ENCODE measurements at regions not wholly inside any gene's neighbourhood (a gene's known extent, or its start where the extent isn't known, plus 50 kb on each side); places are given as distances from the start of the nearest gene placed in this dataset.

DNA sequence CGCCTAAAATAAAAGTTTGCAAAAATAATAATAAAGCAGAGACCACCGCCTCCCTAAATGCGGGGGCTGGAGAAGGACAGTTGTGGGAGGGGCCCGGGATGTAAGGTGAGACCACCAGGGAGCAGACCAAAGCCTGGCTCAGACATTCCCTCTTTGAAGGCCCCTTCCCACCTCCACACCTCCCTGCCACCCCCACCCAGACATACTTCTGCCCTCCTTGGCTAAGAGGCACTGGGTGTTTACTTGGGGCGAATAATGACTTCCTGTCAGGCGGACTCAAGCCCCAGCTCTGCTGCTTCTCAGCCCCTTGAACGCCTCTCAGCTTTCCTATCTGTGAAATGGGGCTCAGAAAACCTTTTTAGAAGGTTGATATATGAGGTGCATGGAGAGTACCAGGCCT lies 58.8 kb upstream of the GGTA1 start:
- DNase-seq: no peak
- Histone ChIP-seq H3K36me3 (ENCODE audit: insufficient read depth, low read length) (no peaks in the 10 kb centered on the region), H3K4me1 (ENCODE audit: insufficient read depth, low read length) (no peaks in the 10 kb centered on the region), H3K27me3 (ENCODE audit: insufficient read depth, low read length) (peaks cover 5% of the 10 kb centered on the region), H3K9me3 (ENCODE audit: control insufficient read depth in 1 of 2, low read length in 2 of 2) (no peaks in the 10 kb centered on the region), H3K27ac (ENCODE audit: low read depth, low read length) (no peak overlapping the region), H3K4me3 (ENCODE audit: low read length in 2 of 2) (no peak overlapping the region)
- intact Hi-C loops (cut with micrococcal nuclease): no loop called here
- no peak overlapping the region for H3K27ac Mint-ChIP-seq
- H3K36me3 Mint-ChIP-seq: no peaks in the 10 kb centered on the region
- peaks cover 7% of the 10 kb centered on the region in 2 donors for H3K27me3 Mint-ChIP-seq
- no peaks in the 10 kb centered on the region for H3K4me1 Mint-ChIP-seq
- POLR2A ChIA-PET (ENCODE audit: partially characterized antibody): no interaction called here
- CTCF ChIA-PET (ENCODE audit: partially characterized antibody): no interaction called here
- no peak overlapping the region for H3K4me3 Mint-ChIP-seq
- no peaks in the 10 kb centered on the region for H3K9me3 Mint-ChIP-seq

DNA sequence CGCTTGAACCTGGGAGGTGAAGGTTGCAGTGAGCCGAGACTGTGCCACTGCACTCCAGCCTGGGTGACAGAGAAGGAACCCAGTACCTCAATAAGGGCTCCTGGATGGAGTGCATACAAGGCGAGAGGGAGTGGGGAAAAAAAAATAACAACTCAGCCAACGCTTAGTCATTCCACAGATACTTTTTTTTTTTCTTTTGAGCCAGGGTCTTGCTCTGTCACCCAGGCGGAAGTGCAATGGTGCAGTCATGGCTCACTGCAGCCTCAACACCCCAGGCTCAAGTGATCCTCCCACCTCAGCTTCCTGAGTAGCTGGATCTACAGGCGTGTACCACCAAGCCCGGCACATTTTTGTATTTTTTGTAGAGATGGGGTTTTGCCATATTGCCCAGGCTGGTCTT lies 59.5 kb upstream of the GGTA1 start:
- CTCF ChIA-PET (ENCODE audit: partially characterized antibody): no interaction called here
- no peak overlapping the region for H3K27ac ChIP-seq (ENCODE audit: low read depth, low read length)
- H3K27me3 Mint-ChIP-seq: peaks cover 7% of the 10 kb centered on the region in 2 donors
- no peaks in the 10 kb centered on the region for H3K4me1 ChIP-seq (ENCODE audit: insufficient read depth, low read length)
- POLR2A ChIA-PET (ENCODE audit: partially characterized antibody): no interaction called here
- H3K27me3 ChIP-seq (ENCODE audit: insufficient read depth, low read length): peaks cover 5% of the 10 kb centered on the region
- H3K9me3 ChIP-seq (ENCODE audit: control insufficient read depth in 1 of 2, low read length in 2 of 2): no peaks in the 10 kb centered on the region
- no peak overlapping the region for H3K27ac Mint-ChIP-seq
- H3K4me3 Mint-ChIP-seq: no peak overlapping the region
- intact Hi-C loops (cut with micrococcal nuclease): no loop called here
- H3K36me3 Mint-ChIP-seq: no peaks in the 10 kb centered on the region
- no peak for DNase-seq
- no peaks in the 10 kb centered on the region for H3K36me3 ChIP-seq (ENCODE audit: insufficient read depth, low read length)
- H3K9me3 Mint-ChIP-seq: no peaks in the 10 kb centered on the region
- H3K4me3 ChIP-seq (ENCODE audit: low read length in 2 of 2): no peak overlapping the region
- no peaks in the 10 kb centered on the region for H3K4me1 Mint-ChIP-seq

- intact Hi-C loops (cut with micrococcal nuclease): no loop called here
- no peaks in the 10 kb centered on the region for H3K4me1 ChIP-seq (ENCODE audit: insufficient read depth, low read length)
- H3K27me3 ChIP-seq (ENCODE audit: insufficient read depth, low read length): peaks cover 5% of the 10 kb centered on the region
- Mint-ChIP-seq H3K4me3 (no peak overlapping the region), H3K27ac (no peak overlapping the region), H3K4me1 (no peaks in the 10 kb centered on the region), H3K9me3 (no peaks in the 10 kb centered on the region), H3K36me3 (no peaks in the 10 kb centered on the region), H3K27me3 (peaks cover 7 to 9% of the 10 kb centered on the region in 2 donors)
- no peaks in the 10 kb centered on the region for H3K9me3 ChIP-seq (ENCODE audit: control insufficient read depth in 1 of 2, low read length in 2 of 2)
- no peak overlapping the region for H3K4me3 ChIP-seq (ENCODE audit: low read length in 2 of 2)
- POLR2A ChIA-PET (ENCODE audit: partially characterized antibody): no interaction called here
- no peaks in the 10 kb centered on the region for H3K36me3 ChIP-seq (ENCODE audit: insufficient read depth, low read length)
- no peak for DNase-seq
- CTCF ChIA-PET (ENCODE audit: partially characterized antibody): no interaction called here
- no peak overlapping the region for H3K27ac ChIP-seq (ENCODE audit: low read depth, low read length)
Observed at GRCh38 chr9:121560921-121561320, 61.3 kb upstream of the GGTA1 start.

DNA sequence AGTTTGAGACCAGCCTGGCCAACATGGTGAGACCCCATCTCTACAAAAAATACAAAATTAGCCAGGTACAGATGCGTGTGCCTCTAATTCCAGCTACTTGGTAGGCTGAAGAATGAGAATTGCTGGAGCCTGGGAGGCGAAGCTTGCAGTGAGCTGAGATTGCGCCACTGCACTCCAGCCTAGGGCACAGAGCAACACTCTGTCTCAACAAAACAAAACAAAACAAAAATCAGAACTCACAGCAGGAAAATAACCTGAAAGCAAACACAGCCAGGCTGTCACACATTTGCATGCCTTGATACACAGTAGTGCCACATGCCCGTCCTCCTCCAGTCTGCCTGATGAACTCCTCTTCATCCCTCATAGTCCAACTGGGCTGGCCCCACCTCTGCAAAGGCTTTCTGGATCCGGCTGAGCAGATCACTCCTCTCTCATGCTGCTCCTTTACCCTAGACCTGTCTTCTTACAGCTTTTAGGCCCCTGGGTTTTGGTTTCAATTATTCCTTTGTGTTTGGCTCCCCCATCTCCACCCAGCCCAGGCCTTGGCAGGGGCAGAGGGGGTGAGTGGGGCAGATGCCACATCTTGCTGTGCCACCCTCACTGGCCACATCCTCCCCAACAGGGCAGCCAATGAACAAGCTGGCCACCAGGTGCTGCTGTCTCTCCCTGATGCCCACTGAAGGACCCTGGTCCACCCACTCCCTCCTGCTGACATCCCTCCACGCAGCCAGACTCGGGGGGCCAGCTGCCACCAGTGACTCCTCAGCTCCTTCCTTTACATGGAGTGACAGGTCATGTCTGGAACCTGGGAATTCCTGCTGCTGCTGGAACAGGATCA lies 62.0 kb upstream of the GGTA1 start:
- H3K4me1 ChIP-seq (ENCODE audit: insufficient read depth, low read length): no peaks in the 10 kb centered on the region
- H3K36me3 ChIP-seq (ENCODE audit: insufficient read depth, low read length): no peaks in the 10 kb centered on the region
- POLR2A ChIA-PET (ENCODE audit: partially characterized antibody): no interaction called here
- peaks cover 5% of the 10 kb centered on the region for H3K27me3 ChIP-seq (ENCODE audit: insufficient read depth, low read length)
- Mint-ChIP-seq H3K4me1 (no peaks in the 10 kb centered on the region), H3K4me3 (no peak overlapping the region), H3K36me3 (no peaks in the 10 kb centered on the region), H3K27ac (no peak overlapping the region), H3K27me3 (peaks cover 6 to 8% of the 10 kb centered on the region in 2 donors), H3K9me3 (no peaks in the 10 kb centered on the region)
- intact Hi-C loops (cut with micrococcal nuclease): no loop called here
- H3K9me3 ChIP-seq (ENCODE audit: control insufficient read depth in 1 of 2, low read length in 2 of 2): no peaks in the 10 kb centered on the region
- CTCF ChIA-PET (ENCODE audit: partially characterized antibody): interaction anchor here (0.9 to 1.6 kb wide), 3 partner anchors 11 to 16 kb away, joined by 3 to 7 read pairs (median 3); no protein-coding TSS in a partner anchor
- DNase-seq: no peak
- no peak overlapping the region for H3K4me3 ChIP-seq (ENCODE audit: low read length in 2 of 2)
- H3K27ac ChIP-seq (ENCODE audit: low read depth, low read length): no peak overlapping the region

- Histone ChIP-seq H3K4me3 (ENCODE audit: low read length in 2 of 2) (no peak overlapping the region), H3K27ac (ENCODE audit: low read depth, low read length) (no peak overlapping the region), H3K4me1 (ENCODE audit: insufficient read depth, low read length) (no peaks in the 10 kb centered on the region), H3K9me3 (ENCODE audit: control insufficient read depth in 1 of 2, low read length in 2 of 2) (no peaks in the 10 kb centered on the region), H3K27me3 (ENCODE audit: insufficient read depth, low read length) (peaks cover 4% of the 10 kb centered on the region), H3K36me3 (ENCODE audit: insufficient read depth, low read length) (no peaks in the 10 kb centered on the region)
- Mint-ChIP-seq H3K27me3 (peaks cover 5 to 6% of the 10 kb centered on the region in 2 donors), H3K9me3 (no peaks in the 10 kb centered on the region), H3K27ac (no peak overlapping the region), H3K4me1 (no peaks in the 10 kb centered on the region), H3K4me3 (no peak overlapping the region), H3K36me3 (no peaks in the 10 kb centered on the region)
- POLR2A ChIA-PET (ENCODE audit: partially characterized antibody): no interaction called here
- intact Hi-C loops (cut with micrococcal nuclease): no loop called here
- CTCF ChIA-PET (ENCODE audit: partially characterized antibody): interaction anchor here (0.9 to 1.6 kb wide), 3 partner anchors 12 to 16 kb away, joined by 3 to 7 read pairs (median 3); no protein-coding TSS in a partner anchor
- DNase-seq: no peak
Observed at GRCh38 chr9:121562301-121562700, 62.7 kb upstream of the GGTA1 start.

DNA sequence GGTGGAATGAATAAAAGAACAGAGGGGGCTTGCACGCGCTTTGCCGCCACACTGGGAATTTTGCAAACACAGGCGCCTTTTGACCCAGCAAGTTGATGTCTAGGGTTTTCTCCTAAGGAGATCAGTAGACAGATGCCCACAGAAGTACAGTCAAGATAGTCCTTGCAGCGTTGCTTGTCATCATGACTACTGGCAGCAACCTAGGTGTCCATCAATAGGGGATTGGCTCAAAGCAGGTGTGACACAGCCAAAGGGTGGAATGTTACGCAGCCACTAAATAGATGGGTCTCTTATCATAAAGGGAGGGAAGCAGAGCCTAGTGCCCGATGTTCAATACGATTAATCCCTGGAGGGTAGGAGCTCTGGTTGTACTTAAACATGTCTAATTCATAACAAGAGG lies 63.8 kb upstream of the GGTA1 start:
- Mint-ChIP-seq H3K4me1 (no peaks in the 10 kb centered on the region), H3K36me3 (no peaks in the 10 kb centered on the region), H3K9me3 (no peaks in the 10 kb centered on the region), H3K4me3 (no peak overlapping the region), H3K27ac (no peak overlapping the region), H3K27me3 (peaks cover 5 to 8% of the 10 kb centered on the region in 2 donors)
- no peak overlapping the region for H3K4me3 ChIP-seq (ENCODE audit: low read length in 2 of 2)
- ChIA-PET CTCF (ENCODE audit: partially characterized antibody) (no interaction called here), POLR2A (ENCODE audit: partially characterized antibody) (no interaction called here)
- intact Hi-C loops (cut with micrococcal nuclease): no loop called here
- no peaks in the 10 kb centered on the region for H3K9me3 ChIP-seq (ENCODE audit: control insufficient read depth in 1 of 2, low read length in 2 of 2)
- no peak for DNase-seq
- no peak overlapping the region for H3K27ac ChIP-seq (ENCODE audit: low read depth, low read length)
- no peaks in the 10 kb centered on the region for H3K4me1 ChIP-seq (ENCODE audit: insufficient read depth, low read length)
- H3K36me3 ChIP-seq (ENCODE audit: insufficient read depth, low read length): no peaks in the 10 kb centered on the region
- no peaks in the 10 kb centered on the region for H3K27me3 ChIP-seq (ENCODE audit: insufficient read depth, low read length)

DNA sequence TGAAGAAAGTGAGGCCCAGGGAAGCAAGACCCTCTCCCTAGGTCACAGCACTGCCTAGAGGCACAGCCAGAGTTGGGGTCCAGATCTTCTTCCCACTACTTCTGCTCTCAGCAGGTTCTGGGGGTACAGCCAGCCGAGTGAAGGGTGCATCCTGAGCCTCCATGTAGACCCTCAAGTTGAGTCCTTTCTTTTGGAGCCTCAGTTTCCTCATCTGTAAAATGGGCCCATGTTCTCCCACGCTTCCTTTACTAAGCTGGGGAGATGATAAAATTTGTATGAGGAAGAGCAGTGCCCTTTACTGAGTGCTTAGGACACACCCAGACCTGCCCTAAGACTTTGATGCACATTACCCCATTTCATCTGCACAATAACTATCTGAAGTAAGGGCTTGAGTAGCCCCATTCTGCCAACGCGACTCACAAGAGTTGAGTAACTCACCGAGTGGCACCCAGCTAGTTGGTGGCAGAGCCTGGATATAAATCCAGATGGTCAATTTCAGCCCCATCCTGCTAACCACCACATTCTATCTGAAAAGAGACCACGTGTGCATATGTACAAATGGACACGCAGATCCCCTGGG lies 64.3 kb upstream of the GGTA1 start:
- H3K27ac ChIP-seq (ENCODE audit: low read depth, low read length): no peak overlapping the region
- ChIA-PET CTCF (ENCODE audit: partially characterized antibody) (no interaction called here), POLR2A (ENCODE audit: partially characterized antibody) (no interaction called here)
- H3K36me3 Mint-ChIP-seq: no peaks in the 10 kb centered on the region
- DNase-seq: no peak
- intact Hi-C loops (cut with micrococcal nuclease): no loop called here
- H3K4me3 ChIP-seq (ENCODE audit: low read length in 2 of 2): no peak overlapping the region
- H3K9me3 ChIP-seq (ENCODE audit: control insufficient read depth in 1 of 2, low read length in 2 of 2): no peaks in the 10 kb centered on the region
- no peaks in the 10 kb centered on the region for H3K4me1 ChIP-seq (ENCODE audit: insufficient read depth, low read length)
- H3K27me3 Mint-ChIP-seq: peaks cover 5 to 8% of the 10 kb centered on the region in 2 donors
- no peaks in the 10 kb centered on the region for H3K9me3 Mint-ChIP-seq
- H3K27ac Mint-ChIP-seq: no peak overlapping the region
- no peak overlapping the region for H3K4me3 Mint-ChIP-seq
- H3K27me3 ChIP-seq (ENCODE audit: insufficient read depth, low read length): no peaks in the 10 kb centered on the region
- H3K4me1 Mint-ChIP-seq: no peaks in the 10 kb centered on the region
- no peaks in the 10 kb centered on the region for H3K36me3 ChIP-seq (ENCODE audit: insufficient read depth, low read length)
